Astrocyte of the cerebellum (primary cell): ENCODE measurements at regions not wholly inside any gene's neighbourhood (a gene's known extent, or its start where the extent isn't known, plus 50 kb on each side); places are given as distances from the start of the nearest gene placed in this dataset.

Experiments used
- DNase-seq: peaks from one replicate; pipeline ENCODE4 v3.0.0-alpha.2; 2011; ENCODE audit warnings: low read depth
- H3K4me3 ChIP-seq: 2 replicates; pipeline ENCODE4 v1.5.1; 2011; ENCODE audit warnings: mild to moderate bottlenecking, low read depth, low read length, moderate library complexity
- in situ Hi-C: cut with HindIII; loops from 2 replicates; pipeline ENCODE4 v1.10.0; 2017; ENCODE audit warnings: low sequenced_read_pairs
- TF ChIP-seq, protein P1 (sequence below): IDR thresholded peaks from 2 replicates; pipeline ENCODE4 v1.5.1; 2012; ENCODE audit warnings: low read length, low read depth, moderate library complexity, mild to moderate bottlenecking; ENCODE audit errors: missing control alignments

DNA sequence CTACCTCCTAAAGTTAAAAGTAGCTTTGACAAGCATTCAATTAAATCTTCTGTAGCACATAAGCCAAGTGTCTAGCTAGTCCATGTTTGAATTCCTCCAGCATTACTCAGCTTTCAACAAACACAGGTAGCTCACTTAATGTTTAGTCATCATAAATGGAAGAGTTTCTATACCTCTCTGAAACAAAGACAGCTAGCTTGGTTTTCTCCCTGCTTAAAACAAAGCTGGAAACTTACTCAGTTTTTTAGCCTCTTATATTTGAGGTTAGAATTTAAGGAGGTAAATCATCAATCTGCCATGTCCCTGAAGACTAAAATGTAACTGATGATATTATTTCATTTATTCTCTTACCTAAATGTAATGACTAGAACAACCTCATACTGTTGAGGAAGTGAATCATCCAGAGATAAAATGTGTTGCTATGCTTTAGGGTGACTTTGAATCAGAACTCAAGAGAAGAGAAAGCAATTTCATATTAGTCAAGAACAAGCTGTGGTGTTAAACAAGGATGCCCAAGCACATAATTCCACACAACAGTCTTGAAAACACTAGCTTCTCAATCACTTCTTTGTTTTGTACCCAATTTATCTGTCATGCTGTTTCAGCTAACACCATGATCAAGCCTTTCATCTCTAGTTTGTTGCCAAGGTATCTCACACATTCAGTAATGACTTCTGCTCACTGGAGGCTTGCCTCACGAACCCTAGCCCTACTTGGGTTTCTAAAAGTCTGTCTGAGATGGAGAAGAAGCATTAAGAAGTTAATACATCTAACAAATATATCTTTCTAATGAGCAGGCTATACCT, 251.9 kb downstream of the EPM2A start:
- no peak for DNase-seq
- H3K4me3 ChIP-seq = no peak overlapping the region
- in situ Hi-C loops = no loop called here
- TF ChIP-seq, protein P1, sequence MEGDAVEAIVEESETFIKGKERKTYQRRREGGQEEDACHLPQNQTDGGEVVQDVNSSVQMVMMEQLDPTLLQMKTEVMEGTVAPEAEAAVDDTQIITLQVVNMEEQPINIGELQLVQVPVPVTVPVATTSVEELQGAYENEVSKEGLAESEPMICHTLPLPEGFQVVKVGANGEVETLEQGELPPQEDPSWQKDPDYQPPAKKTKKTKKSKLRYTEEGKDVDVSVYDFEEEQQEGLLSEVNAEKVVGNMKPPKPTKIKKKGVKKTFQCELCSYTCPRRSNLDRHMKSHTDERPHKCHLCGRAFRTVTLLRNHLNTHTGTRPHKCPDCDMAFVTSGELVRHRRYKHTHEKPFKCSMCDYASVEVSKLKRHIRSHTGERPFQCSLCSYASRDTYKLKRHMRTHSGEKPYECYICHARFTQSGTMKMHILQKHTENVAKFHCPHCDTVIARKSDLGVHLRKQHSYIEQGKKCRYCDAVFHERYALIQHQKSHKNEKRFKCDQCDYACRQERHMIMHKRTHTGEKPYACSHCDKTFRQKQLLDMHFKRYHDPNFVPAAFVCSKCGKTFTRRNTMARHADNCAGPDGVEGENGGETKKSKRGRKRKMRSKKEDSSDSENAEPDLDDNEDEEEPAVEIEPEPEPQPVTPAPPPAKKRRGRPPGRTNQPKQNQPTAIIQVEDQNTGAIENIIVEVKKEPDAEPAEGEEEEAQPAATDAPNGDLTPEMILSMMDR = no peak

DNA sequence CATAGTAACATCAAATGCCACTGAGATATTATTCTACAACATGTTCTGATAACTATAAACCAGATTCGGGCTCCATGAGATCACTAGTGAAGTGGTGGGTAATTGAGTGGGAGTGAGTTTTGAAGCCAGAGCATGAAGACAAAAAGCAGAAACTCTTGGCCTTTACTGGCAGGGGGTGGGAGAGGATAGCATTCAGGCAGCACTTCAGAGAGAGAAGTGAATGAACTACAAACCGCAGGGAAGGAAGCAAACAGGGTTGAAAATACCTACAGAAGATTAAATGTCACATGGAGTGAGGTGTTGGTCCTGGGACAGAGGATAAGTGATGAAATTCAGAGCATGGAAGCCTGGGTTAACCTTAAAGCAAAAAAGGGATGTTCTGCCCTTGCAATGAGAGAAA, 250.0 kb downstream of the EPM2A start:
- TF ChIP-seq, protein P1 = no peak
- H3K4me3 ChIP-seq = no peak overlapping the region
- in situ Hi-C loops = no loop called here
- DNase-seq = no peak

DNA sequence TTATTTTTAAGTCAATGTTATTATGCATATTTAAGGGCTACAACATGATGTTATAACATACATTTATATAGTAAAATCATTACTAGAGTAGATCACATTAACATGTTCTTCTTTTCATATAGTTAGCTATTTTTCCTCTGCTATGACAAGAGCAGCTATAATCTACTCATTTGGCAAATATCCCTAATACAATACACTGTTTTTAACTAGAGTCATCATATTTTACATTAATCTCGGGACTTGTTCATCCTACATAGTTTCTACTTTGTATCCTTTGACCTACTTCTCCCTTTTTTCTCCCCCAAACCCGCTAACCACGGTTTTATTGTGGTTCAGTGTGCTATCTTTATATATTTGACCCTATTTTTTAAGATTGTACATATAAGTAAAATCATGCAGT, 249.0 kb downstream of the EPM2A start:
- no peak for DNase-seq
- H3K4me3 ChIP-seq = no peak overlapping the region
- in situ Hi-C loops = no loop called here
- TF ChIP-seq, protein P1 = no peak

DNA sequence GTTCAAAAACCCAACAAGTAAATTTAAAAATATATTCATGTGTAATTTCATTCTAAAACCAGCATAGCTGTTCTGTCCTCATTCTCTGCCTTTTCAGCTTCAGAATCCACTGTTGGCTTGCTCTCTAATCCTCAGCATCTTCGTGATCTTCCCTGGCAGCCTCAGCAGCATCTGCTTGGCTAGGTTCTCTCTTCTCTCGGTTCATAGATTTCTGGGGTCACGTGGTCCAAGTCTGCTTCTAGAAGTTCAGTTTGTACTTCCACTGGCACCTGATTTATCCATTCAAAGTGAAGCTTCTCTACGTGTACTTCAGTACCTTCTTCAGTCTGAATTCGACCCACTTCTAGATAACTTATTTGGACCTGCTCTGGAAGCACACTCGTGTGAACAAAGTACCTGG, 245.7 kb downstream of the EPM2A start:
- in situ Hi-C loops = no loop called here
- H3K4me3 ChIP-seq = no peak overlapping the region
- TF ChIP-seq, protein P1 = no peak
- no peak for DNase-seq

DNA sequence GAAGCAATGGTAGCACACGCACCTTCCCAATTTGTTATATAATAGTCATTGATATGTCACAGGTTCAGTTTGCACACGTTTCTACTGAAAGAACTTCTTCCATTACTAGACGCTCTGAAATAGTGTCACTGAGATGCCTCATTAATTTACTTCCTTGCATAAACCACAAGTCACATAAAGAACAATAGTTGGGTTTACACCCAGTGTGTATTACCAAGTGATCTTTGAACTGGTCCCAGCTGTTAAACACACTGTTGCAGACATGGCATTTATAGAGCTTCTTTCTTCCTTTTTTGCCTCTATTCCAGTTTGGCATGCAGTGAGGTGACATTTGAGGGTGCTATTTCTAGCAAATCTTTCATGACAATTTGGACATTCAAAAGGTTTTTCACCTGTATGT, 245.3 kb downstream of the EPM2A start:
- TF ChIP-seq, protein P1 = no peak
- in situ Hi-C loops = no loop called here
- DNase-seq = no peak

DNA sequence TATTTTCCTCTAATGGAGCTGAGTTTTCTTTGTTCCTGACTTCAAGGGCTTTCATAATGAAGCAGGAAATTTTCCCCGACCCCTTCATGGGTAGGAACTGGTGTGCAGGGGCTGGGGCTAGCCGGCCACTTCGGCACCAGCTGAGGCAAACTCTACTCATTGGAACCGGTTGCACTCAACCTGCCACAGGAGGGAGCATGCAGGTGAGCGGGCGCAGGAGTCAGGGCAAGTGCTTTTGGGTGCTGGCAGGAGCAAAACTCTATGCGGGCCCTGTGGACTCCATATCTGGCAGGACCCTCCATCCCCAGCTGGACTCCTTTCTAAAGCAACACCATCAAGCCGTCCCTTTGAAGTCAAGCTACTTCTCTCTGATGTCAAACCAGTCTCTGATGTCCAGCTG, 244.2 kb downstream of the EPM2A start:
- in situ Hi-C loops = no loop called here
- no peak overlapping the region for H3K4me3 ChIP-seq
- DNase-seq = no peak
- TF ChIP-seq, protein P1 = no peak

More for the DNA sequence above, 245.3 kb downstream of the EPM2A start:
- no peak overlapping the region for H3K4me3 ChIP-seq
